Kidney (tissue), 13 donors: ENCODE measurements at regions not wholly inside any gene's neighbourhood (a gene's known extent, or its start where the extent isn't known, plus 50 kb on each side); places are given as distances from the start of the nearest gene placed in this dataset.
"Not testable (repeated sequence)": the region's sequence is repeated elsewhere in the genome, so short reads cannot be mapped to it uniquely, and the experiment has no call there.

Experiments
- DNase-seq, 5 donors: peaks; one replicate each; pipeline ENCODE4 v3.0.0-alpha.2; 2013 to 2020
- FAIRE-seq: peaks from 2 replicates; lab custom pipeline; 2012; peaks lifted over from hg19 to GRCh38; lab: Jason Lieb, UNC
- H3K27ac ChIP-seq, 2 donors: one replicate each; pipeline ENCODE4 v1.7.0; 2013; ENCODE audit warnings: low read depth in 2 of 2, low read length in 2 of 2, inconsistent platforms in 1 of 2
- H3K27me3 ChIP-seq: one replicate; pipeline ENCODE4 v1.7.1; 2013; ENCODE audit warnings: low read length, inconsistent platforms; ENCODE audit not compliant: control insufficient read depth, insufficient read depth
- H3K36me3 ChIP-seq, 3 donors: one replicate each; pipeline versions ENCODE4 v1.7.0 to v1.7.1; 2013; ENCODE audit warnings: low read length in 3 of 3, control low read depth in 1 of 3, inconsistent platforms in 1 of 3; ENCODE audit not compliant: insufficient read depth in 3 of 3, control insufficient read depth in 2 of 3
- H3K4me1 ChIP-seq, 3 donors: one replicate each; pipeline versions ENCODE4 v1.7.0 to v1.7.1; 2013; ENCODE audit warnings: low read length in 3 of 3, inconsistent platforms in 1 of 3, low read depth in 1 of 3; ENCODE audit not compliant: control insufficient read depth in 2 of 3, insufficient read depth in 2 of 3
- H3K4me3 ChIP-seq, 3 donors: one replicate each; pipeline versions ENCODE4 v1.7.0 to v1.8.1; 2013; ENCODE audit warnings: low read length in 3 of 3, control low read depth in 1 of 3, inconsistent platforms in 1 of 3
- H3K9ac ChIP-seq, 3 donors: one replicate each; pipeline versions ENCODE4 v1.7.0 to v1.7.1; 2013; ENCODE audit warnings: low read length in 3 of 3, control low read depth in 1 of 3, inconsistent platforms in 1 of 3
- H3K9me3 ChIP-seq, 3 donors: one replicate each; pipeline versions ENCODE4 v1.7.0 to v1.7.1; 2013; ENCODE audit warnings: low read length in 3 of 3, control low read depth in 1 of 3, inconsistent platforms in 1 of 3; ENCODE audit not compliant: control insufficient read depth in 2 of 3, insufficient read depth in 1 of 3
- CTCF ChIP-seq: IDR thresholded peaks from 3 replicates; pipeline ENCODE4 v1.5.1; 2012; ENCODE audit warnings: mild to moderate bottlenecking, moderate library complexity, borderline replicate concordance; ENCODE audit not compliant: insufficient read depth; ENCODE audit errors: extremely low read depth
- intact Hi-C: fragments of 100-400 bp; cut with DNase I; formaldehyde crosslinking; loops from one replicate; pipeline ENCODE4 v1.11.1; 2022
- donor health status: control.
- donor health status: control.
- donor health status: control.
- donor health status: control.
- donor health status: control.
- donor health status: DM: yes; HTN: yes; CAD: no.
- donor health status: Normal renal cell carcinoma (clear cell type).

GRCh38 chr10:53667063-53667462 is 894.5 kb upstream of the MBL2 start:
- Histone ChIP-seq H3K9ac (no peak overlapping the region), H3K27me3 (no peaks in the 10 kb centered on the region), H3K36me3 (no peaks in the 10 kb centered on the region), H3K4me1 (peaks cover 0 to 3% (median 0%) of the 10 kb centered on the region in 3 donors), H3K4me3 (no peak overlapping the region), H3K9me3 (peaks cover 0 to 8% (median 0%) of the 10 kb centered on the region in 3 donors), H3K27ac (no peak overlapping the region)
- FAIRE-seq: no peak
- DNase-seq: peak in 1 of 5 donors; percentile 28
- intact Hi-C loops: no loop called here
- TF ChIP-seq CTCF: no peak

- Histone ChIP-seq H3K4me3 (peak overlapping the region; percentile 3 to 54 (median 21)), H3K4me1 (peaks cover 0 to 3% (median 0%) of the 10 kb centered on the region in 3 donors), H3K9ac (peak overlapping the region in 1 of 3 donors; percentile 16), H3K9me3 (peaks cover 0 to 8% (median 0%) of the 10 kb centered on the region in 3 donors), H3K27me3 (no peaks in the 10 kb centered on the region), H3K36me3 (no peaks in the 10 kb centered on the region), H3K27ac (no peak overlapping the region)
- TF ChIP-seq CTCF: no peak
- FAIRE-seq (no peak), DNase-seq (peak in 3 of 5 donors; percentile 49 to 84 (median 70))
- intact Hi-C loops: no loop called here
Measured at GRCh38 chr10:53664282-53665019, 891.9 kb upstream of the MBL2 start.

GRCh38 chr10:53650794-53651193 is 878.2 kb upstream of the MBL2 start:
- Histone ChIP-seq H3K4me3 (no peak overlapping the region), H3K9ac (no peak overlapping the region), H3K27me3 (no peaks in the 10 kb centered on the region), H3K36me3 (no peaks in the 10 kb centered on the region), H3K27ac (no peak overlapping the region), H3K4me1 (no peaks in the 10 kb centered on the region), H3K9me3 (no peaks in the 10 kb centered on the region)
- DNase-seq: no peak
- no peak for FAIRE-seq
- intact Hi-C loops: no loop called here
- no peak for TF ChIP-seq CTCF

- DNase-seq, FAIRE-seq, H3K36me3 ChIP-seq, H3K27me3 ChIP-seq, H3K9me3 ChIP-seq, H3K4me3 ChIP-seq, H3K27ac ChIP-seq, H3K4me1 ChIP-seq, intact Hi-C loops, H3K9ac ChIP-seq: not testable (repeated sequence)
Measured at GRCh38 chr10:53647221-53647620, 874.6 kb upstream of the MBL2 start.
